Cardiac fibroblast (primary cell): ENCODE measurements at regions not wholly inside any gene's neighbourhood (a gene's known extent, or its start where the extent isn't known, plus 50 kb on each side); places are given as distances from the start of the nearest gene placed in this dataset.
A peak's percentile ranks its signal among the peaks of the same experiment; 100 is the strongest.

Source experiments
- DNase-seq, 2 donors: peaks; one replicate each; pipeline versions ENCODE4 v3.0.0 to v3.0.0-alpha.2; 2010; ENCODE audit warnings: low read depth in 2 of 2
- H3K4me3 ChIP-seq, 2 donors: replicated peaks in 1 of 2; 1 replicate in 1 of 2; 2 replicates in 1 of 2; pipeline ENCODE4 v1.5.1; 2011; ENCODE audit warnings: low read depth in 2 of 2, low read length in 2 of 2, mild to moderate bottlenecking in 2 of 2, moderate library complexity in 1 of 2
- TF ChIP-seq, protein P1 (sequence below): IDR thresholded peaks from one replicate; pipeline ENCODE4 v1.5.1; 2011; ENCODE audit warnings: low read depth, mild to moderate bottlenecking, low read length, inconsistent platforms

DNA sequence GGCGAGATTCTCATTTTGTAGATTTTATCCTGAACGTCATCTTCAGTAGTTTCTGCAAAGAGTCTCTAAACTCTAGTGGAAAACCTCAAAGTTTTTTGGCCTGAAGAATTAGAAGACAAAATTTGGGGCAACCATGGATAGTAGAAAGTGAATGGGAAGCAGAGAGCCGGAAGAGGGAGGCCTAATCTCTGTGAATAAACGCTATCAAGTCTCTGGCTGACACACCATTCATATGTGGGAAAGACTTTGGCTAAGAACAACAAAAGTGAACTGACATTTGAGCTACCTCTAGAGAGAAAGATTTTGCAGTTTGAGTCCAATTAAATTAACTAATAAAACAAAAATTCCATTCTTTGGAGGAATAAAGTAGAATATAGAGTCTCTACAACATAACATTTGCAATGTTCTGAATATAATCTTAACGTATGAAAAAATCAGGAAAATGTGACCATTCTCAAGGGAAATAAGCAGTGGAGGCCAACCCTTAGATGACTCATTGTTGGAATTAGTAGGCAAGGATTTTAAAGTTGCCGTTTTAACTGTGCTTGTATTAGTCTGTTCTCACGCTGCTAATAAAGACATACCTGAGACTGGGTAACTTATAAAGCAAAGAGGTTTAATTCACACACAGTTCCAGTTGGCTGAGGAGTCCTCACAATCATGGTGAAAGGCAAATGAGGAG is 184.6 kb downstream of the C3orf38 start:
- peak; percentile 39 to 48 for DNase-seq
- TF ChIP-seq, protein P1, sequence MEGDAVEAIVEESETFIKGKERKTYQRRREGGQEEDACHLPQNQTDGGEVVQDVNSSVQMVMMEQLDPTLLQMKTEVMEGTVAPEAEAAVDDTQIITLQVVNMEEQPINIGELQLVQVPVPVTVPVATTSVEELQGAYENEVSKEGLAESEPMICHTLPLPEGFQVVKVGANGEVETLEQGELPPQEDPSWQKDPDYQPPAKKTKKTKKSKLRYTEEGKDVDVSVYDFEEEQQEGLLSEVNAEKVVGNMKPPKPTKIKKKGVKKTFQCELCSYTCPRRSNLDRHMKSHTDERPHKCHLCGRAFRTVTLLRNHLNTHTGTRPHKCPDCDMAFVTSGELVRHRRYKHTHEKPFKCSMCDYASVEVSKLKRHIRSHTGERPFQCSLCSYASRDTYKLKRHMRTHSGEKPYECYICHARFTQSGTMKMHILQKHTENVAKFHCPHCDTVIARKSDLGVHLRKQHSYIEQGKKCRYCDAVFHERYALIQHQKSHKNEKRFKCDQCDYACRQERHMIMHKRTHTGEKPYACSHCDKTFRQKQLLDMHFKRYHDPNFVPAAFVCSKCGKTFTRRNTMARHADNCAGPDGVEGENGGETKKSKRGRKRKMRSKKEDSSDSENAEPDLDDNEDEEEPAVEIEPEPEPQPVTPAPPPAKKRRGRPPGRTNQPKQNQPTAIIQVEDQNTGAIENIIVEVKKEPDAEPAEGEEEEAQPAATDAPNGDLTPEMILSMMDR, result no peak
- H3K4me3 ChIP-seq, result no peak overlapping the region

DNA sequence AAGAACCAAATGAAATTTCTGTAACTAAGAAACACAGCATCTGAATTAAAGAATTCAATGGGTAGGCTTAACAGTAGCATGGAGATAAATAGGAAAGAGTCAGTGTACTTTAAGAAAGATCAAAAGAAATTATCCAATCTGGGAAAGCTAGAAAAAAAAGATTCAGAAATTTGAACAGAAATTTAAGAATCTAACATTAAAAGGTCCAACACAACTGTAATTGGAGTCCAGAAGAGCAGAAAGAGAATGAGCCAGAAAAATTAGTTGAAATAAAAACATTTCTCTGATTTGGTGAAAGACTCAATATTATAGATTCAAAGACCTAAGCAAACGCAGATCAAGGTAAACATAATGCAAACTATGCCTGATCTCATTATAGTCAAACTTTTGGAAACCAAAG is 187.1 kb downstream of the C3orf38 start:
- no peak for DNase-seq
- TF ChIP-seq, protein P1, result no peak
- H3K4me3 ChIP-seq, result no peak overlapping the region

DNA sequence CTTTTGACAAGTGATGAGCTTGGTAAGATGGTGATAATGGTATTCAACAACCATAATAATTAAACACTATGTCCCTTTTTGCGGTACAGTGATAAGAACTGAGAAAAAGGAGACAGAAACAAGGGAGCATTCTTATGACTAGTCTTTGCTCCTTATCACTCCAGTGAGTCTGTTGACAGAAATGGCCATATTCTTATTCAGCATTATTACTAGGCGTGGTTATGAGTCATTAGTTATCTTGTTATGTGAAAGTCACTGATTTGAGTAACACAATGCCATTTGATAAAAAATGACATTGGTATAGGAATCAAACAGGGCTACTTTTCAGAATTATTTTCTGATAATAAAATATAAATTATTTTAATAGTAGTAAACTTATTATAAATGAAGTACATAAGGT is 193.5 kb downstream of the C3orf38 start:
- no peak for DNase-seq
- H3K4me3 ChIP-seq, result no peak overlapping the region
- TF ChIP-seq, protein P1, result no peak

DNA sequence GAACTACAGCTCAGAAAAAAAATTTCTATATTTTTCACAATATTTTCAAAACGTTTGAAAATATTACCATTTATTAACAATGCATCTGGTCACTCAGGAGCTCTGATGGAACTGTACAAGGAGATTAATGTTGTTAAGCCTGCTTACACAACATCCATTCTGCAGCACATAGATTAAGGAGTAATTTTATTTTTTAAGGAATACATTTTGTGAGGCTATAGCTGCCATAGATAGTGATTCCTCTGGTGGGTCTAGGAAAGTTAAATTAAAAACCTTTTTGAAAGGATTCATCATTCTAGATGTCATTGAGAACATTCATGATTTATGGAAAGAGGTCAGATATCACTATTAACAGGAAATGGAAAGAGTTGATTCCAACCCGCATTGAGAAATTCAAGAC is 196.9 kb downstream of the C3orf38 start:
- DNase-seq, result no peak
- H3K4me3 ChIP-seq, result no peak overlapping the region
- TF ChIP-seq, protein P1, result no peak

DNA sequence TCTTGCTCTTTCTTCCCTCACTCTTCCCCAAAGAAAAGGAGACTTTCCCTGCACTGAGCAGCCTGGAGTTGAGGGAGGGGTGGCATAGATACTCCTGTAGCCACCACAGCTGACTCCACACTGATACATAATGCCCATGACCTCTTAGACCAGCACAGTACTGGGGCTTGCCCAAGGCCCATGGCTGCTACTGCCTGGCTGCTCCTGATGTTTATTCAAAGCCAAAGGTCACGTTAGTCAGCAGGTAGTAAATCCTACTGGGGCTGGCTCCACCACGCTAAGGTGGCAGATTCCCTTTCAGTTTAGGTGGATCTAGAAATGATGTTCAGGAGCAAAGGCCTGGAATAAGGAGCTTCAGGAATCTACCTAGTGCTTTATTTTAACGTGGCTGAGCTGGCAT is 212.7 kb downstream of the C3orf38 start:
- DNase-seq, result no peak
- TF ChIP-seq, protein P1, result no peak
- H3K4me3 ChIP-seq, result no peak overlapping the region

DNA sequence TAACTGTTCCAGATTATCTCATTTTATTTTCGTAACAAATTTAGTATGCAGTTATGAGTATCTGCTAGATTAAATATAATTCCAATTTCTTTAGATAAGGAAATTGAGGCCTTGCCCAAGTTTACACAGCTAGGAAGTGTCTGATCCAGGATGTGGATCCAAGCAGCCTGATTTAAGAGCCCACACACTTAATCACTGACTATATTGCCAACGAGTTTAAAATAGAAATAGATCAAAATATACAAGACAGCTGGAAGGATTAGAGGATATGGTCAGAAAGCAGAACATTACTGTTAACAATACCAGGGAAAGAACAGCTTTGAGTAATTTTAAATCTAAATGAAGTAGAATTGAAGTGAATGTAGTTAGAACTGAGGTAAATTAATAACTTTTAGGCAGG is 215.2 kb downstream of the C3orf38 start:
- TF ChIP-seq, protein P1, result no peak
- no peak for DNase-seq
- no peak overlapping the region for H3K4me3 ChIP-seq

DNA sequence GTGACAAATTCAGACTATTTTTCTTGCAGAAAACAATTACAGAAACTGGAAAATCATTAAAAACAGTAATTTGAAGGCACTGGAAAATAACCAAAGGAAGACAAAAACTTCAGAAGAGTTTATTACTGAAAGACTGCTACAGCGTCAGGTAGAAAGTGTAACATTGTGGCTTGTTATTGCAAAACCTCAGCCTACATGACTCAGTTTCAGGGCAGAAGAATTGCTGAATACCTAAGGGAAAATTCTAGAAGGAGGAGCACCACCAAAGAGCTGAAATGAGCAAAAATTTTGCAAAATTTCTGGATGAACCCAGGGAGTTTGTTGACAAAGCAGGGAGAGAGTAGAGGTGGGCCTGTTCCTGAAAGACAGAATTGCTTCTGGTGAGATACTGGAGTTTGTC is 219.6 kb downstream of the C3orf38 start:
- H3K4me3 ChIP-seq, result no peak overlapping the region
- DNase-seq, result peak in 1 of 2 donors; percentile 16
- TF ChIP-seq, protein P1, result no peak
